Inflammatory macrophage (primary cell): ENCODE measurements at regions not wholly inside any gene's neighbourhood (a gene's known extent, or its start where the extent isn't known, plus 50 kb on each side); places are given as distances from the start of the nearest gene placed in this dataset.

ENCODE experiments used
- DNase-seq, 2 donors: peaks; one replicate each; pipeline ENCODE4 v3.0.0-alpha.2; 2020 to 2022

DNA sequence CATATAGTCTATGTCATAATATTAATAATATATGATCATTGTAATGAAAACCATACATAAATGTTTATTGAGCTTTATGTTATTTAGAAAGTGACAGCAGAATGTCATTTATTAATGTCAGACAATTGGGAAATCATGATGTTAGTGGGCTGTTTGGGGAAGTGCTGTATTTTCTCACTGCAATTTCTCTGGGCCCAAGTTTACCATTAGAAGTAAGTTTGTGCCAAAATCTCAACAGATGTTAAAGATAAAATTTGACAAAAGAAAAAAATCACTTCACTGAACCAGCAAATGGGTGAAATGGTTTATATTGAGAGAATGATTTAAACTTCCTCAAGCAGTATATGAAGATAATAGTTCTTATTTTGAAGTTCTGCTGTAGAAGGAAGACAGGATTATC, 433.2 kb upstream of the SMARCA2 start:
- DNase-seq, result no peak

- no peak for DNase-seq
Observed at GRCh38 chr9:1591310-1591709, 423.8 kb upstream of the SMARCA2 start.

GRCh38 chr9:1598270-1598669, 416.9 kb upstream of the SMARCA2 start:
- no peak for DNase-seq

GRCh38 chr9:1599961-1600360, 415.2 kb upstream of the SMARCA2 start:
- no peak for DNase-seq

DNA sequence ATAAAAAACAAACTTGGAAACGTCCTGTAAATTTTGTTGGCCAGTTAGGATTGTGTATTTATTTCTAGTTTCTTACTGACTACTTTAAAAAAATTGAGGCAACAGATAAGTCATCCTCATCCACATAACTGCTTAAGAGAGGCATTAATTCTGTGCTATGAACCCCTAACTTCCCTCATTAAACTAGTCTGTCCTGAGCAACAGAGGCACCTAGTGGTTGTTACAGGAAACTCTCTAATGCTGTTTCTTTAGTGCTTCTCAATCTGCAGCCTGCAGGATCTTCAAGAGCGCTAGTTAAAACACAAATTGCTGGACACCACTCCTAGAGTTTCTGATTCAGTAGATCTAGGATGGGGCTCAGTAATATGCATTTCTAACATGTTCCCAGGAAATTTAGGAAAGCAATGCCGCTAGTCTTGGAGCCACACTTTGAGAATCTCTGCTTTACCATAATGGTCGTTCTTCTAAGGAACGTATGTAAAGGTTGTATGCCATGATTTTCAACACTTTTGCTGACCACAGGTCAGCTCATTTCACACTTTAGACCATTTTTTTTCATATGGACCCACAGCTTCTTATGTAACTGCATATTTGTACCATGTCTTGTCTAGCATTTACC, 410.1 kb upstream of the SMARCA2 start:
- DNase-seq, result peak; percentile 5 to 9

DNA sequence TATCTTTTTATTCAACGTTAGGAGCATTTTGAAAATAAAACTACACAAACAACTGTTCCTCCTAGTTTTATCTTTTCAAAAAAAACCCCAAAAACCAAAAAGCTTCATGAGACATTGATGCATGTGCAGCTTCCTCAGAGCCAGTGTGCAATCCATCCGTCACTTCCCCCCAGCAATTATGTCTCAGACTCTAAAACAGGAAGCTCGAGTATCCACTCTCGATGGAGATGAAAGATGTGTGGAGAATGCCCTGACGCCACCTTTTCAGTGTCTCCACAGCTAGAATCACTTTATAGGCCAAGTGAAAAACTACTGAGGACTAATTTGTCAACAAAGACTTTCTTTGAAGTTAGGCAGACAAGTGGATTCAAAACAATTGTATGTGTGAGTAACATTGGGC, 408.9 kb upstream of the SMARCA2 start:
- DNase-seq, result peak in 1 of 2 donors; percentile 2

DNA sequence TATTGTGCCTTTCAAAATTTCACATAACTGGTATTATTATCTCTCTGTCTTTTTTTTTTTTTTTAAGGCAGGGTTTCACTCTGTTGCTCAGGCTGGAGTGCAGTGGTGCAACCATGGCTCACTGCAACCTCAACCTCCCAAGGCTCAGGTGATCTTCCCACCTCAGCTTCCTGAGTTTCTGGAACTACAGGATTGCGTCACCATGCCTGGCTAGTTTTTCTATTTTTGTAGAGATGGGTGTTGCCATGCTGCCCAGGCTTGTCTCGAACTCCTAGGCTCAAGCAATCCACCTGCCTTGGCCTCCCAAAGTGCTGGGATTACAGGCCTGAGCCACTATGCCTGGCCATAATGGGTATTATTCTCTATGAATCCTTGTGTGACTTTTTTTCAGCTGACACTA, 402.3 kb upstream of the SMARCA2 start:
- DNase-seq, result no peak

GRCh38 chr9:1617419-1617818, 397.7 kb upstream of the SMARCA2 start:
- no peak for DNase-seq

DNA sequence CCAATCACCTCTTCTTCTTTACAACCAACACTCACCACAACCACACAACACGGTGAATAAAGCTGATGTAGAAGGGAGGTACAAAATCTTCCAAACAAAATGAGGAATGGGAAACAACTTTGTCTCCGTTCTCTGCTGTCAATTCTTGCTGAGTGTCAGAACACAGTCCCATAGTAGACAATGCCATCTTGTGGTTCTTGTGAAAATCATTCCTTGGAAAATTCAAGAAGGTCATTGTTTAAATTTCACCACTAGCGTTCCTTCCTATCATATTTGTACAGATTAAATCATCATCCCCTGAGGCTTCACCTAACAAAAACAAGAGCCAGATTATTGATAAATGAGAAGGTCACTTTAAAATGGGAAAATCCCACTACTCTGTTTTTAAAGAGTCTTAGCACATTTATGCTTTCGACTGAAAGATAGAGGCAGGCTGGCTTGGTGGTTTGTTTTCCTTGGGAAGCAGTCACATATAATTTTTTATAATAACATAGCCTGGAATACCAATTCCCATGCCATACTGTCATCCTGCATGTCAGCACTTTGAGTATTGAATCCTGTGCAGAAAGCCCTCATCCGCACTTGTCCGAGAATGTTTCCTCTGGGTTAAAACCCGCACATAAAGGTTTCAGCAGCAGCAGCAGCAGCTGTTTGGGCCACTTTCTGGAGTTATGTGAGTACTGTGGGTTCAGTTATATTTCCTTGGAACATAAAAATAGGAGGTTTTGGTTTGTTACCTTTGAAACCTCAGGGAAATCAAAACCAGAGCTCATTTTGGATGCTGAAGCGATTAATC, 395.0 kb upstream of the SMARCA2 start:
- no peak for DNase-seq

DNA sequence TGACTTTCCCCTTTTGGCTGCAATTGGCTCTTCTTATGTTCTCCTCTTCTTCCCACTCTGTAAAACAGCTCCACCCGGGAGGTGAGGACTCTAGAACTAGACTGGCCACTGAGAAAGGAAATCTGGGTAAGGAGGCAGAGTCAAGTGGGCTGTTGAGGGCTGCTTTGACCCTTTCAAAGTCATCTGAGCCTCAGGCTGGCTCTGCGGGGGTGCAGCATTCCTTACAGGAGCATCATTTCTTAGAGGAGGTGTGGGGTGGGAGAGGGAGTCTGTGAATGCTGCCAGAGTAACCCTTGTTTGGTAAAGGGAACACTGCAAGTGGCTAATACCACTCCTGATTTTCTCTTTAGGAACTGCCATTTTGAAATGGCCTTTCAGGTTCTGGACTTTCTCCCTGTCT, 377.7 kb upstream of the SMARCA2 start:
- no peak for DNase-seq

DNA sequence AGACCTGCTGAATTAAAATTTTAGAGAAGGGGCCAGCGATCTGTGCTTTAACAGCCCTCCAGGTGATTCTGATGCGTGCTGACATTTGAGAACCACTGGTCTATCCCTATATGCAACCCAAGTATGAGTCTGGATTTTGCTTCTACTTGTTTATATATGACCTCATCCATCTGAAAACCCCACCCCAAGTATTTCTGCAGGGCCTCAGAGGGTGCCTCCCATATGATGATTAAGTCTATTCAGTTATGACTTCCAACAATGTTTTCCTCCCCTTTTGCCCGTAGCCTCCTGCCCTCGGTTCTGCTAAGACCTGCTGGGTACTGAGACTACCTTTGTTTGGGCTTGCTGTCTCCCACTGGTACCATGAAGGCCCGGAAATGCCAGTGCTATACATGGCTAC, 376.0 kb upstream of the SMARCA2 start:
- no peak for DNase-seq

DNA sequence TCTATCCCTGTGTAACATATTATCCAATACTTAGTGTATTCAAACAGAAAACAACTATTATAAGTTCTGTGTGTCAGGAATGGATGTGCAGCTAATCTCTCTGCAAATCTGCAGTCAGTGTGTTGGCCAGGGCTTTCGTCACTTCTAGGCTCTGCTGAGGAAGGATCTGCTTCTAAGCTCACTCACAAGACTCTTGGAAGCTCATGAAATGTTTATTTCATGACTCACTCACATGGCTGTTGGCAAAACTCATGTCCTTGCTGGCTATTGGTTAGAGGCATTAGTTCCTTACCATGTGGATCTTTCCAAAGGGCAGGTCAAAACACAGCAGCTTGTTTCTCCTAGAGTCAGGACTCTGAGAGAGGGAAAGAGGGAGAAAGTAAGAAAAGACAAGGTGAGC, 367.4 kb upstream of the SMARCA2 start:
- no peak for DNase-seq

GRCh38 chr9:1653282-1653681, 361.9 kb upstream of the SMARCA2 start:
- no peak for DNase-seq

DNA sequence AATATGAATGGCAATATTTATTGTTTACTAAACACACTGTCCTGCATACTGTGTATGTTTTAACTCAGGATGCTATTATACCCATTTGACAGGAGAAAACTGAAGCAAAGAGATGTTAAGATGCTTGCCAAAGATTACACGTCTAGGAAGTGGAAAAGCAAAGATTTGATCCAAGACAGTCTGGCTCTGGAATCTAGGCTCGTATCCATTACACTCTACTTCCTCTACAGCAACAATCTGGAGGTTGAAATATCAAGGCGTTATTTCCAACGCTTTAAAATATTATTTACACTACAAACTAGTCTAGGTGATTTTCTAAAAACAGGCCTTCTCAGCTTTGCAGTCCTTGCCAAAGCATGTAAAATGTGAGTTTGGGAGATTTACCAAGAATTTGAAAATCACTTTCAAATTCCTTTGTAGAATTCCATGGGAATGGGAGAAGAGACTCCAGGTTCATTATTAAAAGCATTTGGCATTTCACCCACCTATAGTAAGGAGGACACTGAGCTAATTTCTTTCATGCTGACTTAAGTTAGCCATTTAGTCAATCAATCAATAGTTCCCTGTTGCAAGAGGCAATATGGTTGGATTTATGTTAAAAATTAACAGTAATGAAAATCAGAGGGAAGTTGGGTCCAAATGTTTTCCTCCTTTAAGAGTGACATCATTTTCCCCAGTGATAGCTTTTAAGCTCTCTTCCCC, 356.3 kb upstream of the SMARCA2 start:
- DNase-seq, result no peak

GRCh38 chr9:1659363-1659690, 355.8 kb upstream of the SMARCA2 start:
- DNase-seq, result no peak

DNA sequence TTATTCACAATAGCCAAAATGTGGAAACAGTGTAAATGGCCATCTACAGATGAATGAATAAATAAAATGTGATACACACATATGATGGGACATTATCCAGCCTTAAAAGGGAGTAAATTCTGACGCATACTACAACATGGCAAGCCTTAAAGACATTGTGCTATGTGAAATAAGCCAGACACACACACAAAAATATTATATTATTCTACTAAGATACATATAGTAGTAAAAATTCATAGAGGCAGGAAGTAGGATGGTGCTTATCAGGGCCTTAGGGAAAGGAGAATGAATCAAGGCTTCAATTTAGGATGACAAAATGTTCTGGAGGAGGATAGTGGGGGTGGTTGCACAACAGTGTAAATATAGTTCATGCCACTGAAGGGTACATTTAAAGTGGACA, 346.7 kb upstream of the SMARCA2 start:
- no peak for DNase-seq

DNA sequence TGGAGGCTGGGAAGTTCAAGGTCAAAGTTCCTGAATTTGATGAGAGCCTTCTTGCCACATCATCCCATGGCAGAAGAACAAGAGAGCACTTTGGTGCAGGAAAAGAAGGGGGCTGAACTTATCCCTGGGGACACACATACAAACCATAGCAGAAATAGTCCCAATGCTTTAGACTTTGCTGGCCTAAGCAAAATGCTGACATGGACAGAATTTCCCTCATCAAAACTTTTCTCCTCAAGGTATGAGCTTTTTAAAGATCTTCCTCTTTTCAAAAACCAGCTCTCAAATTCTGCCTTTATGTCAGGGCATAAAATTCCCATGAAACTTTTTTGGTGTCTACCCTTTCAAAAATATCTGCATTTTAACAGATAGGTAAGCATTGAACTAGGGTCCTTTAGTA, 341.8 kb upstream of the SMARCA2 start:
- no peak for DNase-seq

- no peak for DNase-seq
Observed at GRCh38 chr9:1676771-1677170, 338.4 kb upstream of the SMARCA2 start.

DNA sequence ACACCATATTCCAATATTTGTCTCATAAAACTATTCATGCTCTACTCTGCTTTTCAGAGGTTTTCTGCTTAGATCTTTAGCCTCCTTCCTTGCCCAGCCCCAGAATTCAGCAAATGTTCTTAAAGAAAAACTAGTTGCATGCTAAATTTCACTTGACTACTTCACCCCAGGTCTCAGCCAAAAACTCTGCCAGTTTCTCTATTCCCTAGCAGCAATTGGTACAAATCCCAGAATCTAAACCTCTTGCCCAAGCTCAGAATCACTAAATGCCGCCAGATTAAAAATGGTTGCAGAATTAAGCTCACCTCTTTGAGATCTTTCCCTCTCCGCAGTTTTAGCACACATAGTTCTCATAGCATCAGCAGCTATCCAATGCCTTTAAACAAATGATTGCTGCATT, 331.2 kb upstream of the SMARCA2 start:
- DNase-seq, result no peak

GRCh38 chr9:1698991-1699390, 316.2 kb upstream of the SMARCA2 start:
- DNase-seq, result no peak

DNA sequence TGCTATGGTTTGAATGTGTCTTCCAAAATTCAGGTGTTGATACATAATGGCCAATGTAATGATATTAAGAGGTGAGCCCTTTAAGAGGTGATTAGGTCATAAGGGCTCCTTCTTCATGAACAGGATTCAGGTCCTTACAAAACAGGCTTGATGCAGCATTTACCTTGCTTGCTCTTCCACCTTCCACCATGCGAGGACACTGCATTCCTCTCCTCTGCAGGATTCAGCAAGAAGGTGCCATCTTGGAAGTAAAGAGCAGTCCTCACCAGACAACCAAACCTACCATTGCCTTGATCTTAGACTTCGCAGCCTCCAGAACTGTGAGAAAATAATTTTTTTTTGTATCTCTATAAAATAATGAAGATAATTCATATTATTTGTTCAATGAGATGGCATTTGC, 314.0 kb upstream of the SMARCA2 start:
- no peak for DNase-seq

DNA sequence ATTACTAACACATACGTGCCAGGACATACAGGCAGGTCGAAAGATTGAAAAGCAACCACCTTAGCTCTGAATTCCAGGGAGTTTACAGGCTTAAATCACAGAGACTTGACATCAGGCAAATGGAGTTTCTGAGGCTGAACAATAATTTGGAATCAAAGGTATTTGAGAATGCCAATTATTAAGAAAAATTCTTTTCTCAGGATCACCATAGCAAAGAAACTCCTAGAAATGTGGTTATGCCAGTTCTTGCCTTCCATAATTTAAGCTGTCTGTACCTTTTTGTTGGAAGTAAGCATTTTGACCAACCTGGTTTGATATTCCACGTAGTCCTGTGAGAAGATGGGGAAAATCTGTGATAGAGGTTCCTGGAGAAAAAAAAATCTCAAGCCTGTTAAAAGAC, 312.4 kb upstream of the SMARCA2 start:
- no peak for DNase-seq

- no peak for DNase-seq
Observed at GRCh38 chr9:1707291-1707690, 307.9 kb upstream of the SMARCA2 start.

DNA sequence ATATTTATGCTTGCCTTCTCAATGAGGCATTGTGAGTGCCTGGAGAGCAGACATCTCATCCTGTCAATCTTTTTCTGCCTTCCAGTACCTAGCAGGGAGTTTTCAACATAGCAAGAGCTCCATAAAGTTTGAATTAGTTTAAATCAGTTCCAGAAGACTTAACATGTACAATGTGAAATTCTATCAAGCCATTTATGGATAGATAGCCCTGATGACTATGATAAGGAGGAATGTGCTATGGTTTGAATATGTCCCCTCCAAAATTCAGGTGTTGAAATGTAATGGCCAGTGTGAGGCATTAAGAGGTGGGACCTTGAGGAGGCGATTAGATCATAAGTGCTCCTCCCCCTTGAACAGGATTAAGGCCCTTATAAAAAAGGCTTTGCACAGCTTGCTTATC, 306.9 kb upstream of the SMARCA2 start:
- no peak for DNase-seq
